CD1c-positive myeloid dendritic cell (primary cell): ENCODE measurements at regions not wholly inside any gene's neighbourhood (a gene's known extent, or its start where the extent isn't known, plus 50 kb on each side); places are given as distances from the start of the nearest gene placed in this dataset.
"Not testable (repeated sequence)": the region's sequence is repeated elsewhere in the genome, so short reads cannot be mapped to it uniquely, and the experiment has no call there.

ENCODE experiments used
- DNase-seq: peaks from one replicate; pipeline ENCODE4 v3.0.0-alpha.2; 2016; ENCODE audit errors: extremely low spot score

- no peak for DNase-seq
Observed at GRCh38 chr12:33589576-33590114, 150.0 kb upstream of the SYT10 start.

- no peak for DNase-seq
Observed at GRCh38 chr12:33593753-33594152, 154.1 kb upstream of the SYT10 start.

GRCh38 chr12:33596061-33596460 is 156.4 kb upstream of the SYT10 start:
- DNase-seq, result no peak

GRCh38 chr12:33596814-33597213 is 157.2 kb upstream of the SYT10 start:
- no peak for DNase-seq

GRCh38 chr12:33602515-33602914 is 162.9 kb upstream of the SYT10 start:
- DNase-seq, result no peak

GRCh38 chr12:33605757-33606156 is 166.1 kb upstream of the SYT10 start:
- DNase-seq, result peak; percentile 20

GRCh38 chr12:33609910-33610309 is 170.3 kb upstream of the SYT10 start:
- no peak for DNase-seq

- DNase-seq, result no peak
Observed at GRCh38 chr12:33614630-33615029, 175.0 kb upstream of the SYT10 start.

GRCh38 chr12:33617218-33617617 is 177.6 kb upstream of the SYT10 start:
- no peak for DNase-seq

GRCh38 chr12:33628087-33628486 is 188.5 kb upstream of the SYT10 start:
- DNase-seq, result no peak

GRCh38 chr12:33634544-33634943 is 194.9 kb upstream of the SYT10 start:
- DNase-seq, result no peak

GRCh38 chr12:33636930-33637329 is 197.3 kb upstream of the SYT10 start:
- not testable (repeated sequence) for DNase-seq

GRCh38 chr12:33639975-33640374 is 200.4 kb upstream of the SYT10 start:
- DNase-seq, result no peak

GRCh38 chr12:33649992-33650391 is 210.4 kb upstream of the SYT10 start:
- DNase-seq, result no peak

GRCh38 chr12:33650832-33651231 is 211.2 kb upstream of the SYT10 start:
- no peak for DNase-seq

GRCh38 chr12:33653362-33653761 is 213.7 kb upstream of the SYT10 start:
- no peak for DNase-seq

GRCh38 chr12:33654313-33654712 is 214.7 kb upstream of the SYT10 start:
- no peak for DNase-seq

- no peak for DNase-seq
Observed at GRCh38 chr12:33663000-33663654, 223.5 kb upstream of the SYT10 start.

- no peak for DNase-seq
Observed at GRCh38 chr12:33669349-33669748, 229.7 kb upstream of the SYT10 start.

- DNase-seq, result no peak
Observed at GRCh38 chr12:33670284-33670683, 230.7 kb upstream of the SYT10 start.

GRCh38 chr12:33671676-33672075 is 232.1 kb upstream of the SYT10 start:
- no peak for DNase-seq

GRCh38 chr12:33672836-33673577 is 233.4 kb upstream of the SYT10 start:
- no peak for DNase-seq

GRCh38 chr12:33676866-33677265 is 237.2 kb upstream of the SYT10 start:
- no peak for DNase-seq
